Activated T-helper 17 cell treated with anti-CD3 and anti-CD28 coated beads, Interleukin-2, amount 50 U/mL, for 72 hours (primary cell): ENCODE measurements at regions not wholly inside any gene's neighbourhood (a gene's known extent, or its start where the extent isn't known, plus 50 kb on each side); places are given as distances from the start of the nearest gene placed in this dataset.
A peak's percentile ranks its signal among the peaks of the same experiment; 100 is the strongest.

ENCODE experiments used
- ATAC-seq: fragments of 150-1000 bp; cut with Tn5 transposase; replicated peaks from 2 replicates; pipeline ENCODE4 v1.10.0; 2021; ENCODE audit warnings: mild to moderate bottlenecking, moderate library complexity
- H3K27ac Mint-ChIP-seq: one replicate; pipeline ENCODE4 v1.8.0; 2022; ENCODE audit warnings: mixed read lengths
- H3K27me3 Mint-ChIP-seq: one replicate; pipeline ENCODE4 v1.8.0; 2022; ENCODE audit warnings: mixed read lengths
- H3K36me3 Mint-ChIP-seq: one replicate; pipeline ENCODE4 v1.8.0; 2022; ENCODE audit warnings: low read depth, mild to moderate bottlenecking, mixed read lengths
- H3K4me1 Mint-ChIP-seq: one replicate; pipeline ENCODE4 v1.8.0; 2022; ENCODE audit warnings: mixed read lengths
- H3K4me3 Mint-ChIP-seq: one replicate; pipeline ENCODE4 v1.8.0; 2022; ENCODE audit warnings: mild to moderate bottlenecking, mixed read lengths
- H3K9me3 Mint-ChIP-seq: one replicate; pipeline ENCODE4 v1.8.0; 2022; ENCODE audit warnings: mixed read lengths

- no peak overlapping the region for H3K27ac Mint-ChIP-seq
- no peaks in the 10 kb centered on the region for H3K27me3 Mint-ChIP-seq
- H3K4me1 Mint-ChIP-seq: peaks cover 14% of the 10 kb centered on the region
- H3K4me3 Mint-ChIP-seq: no peak overlapping the region
- H3K36me3 Mint-ChIP-seq: no peaks in the 10 kb centered on the region
- ATAC-seq: no peak
- H3K9me3 Mint-ChIP-seq: no peaks in the 10 kb centered on the region
Observed at GRCh38 chr1:221437171-221437570, 304.7 kb downstream of the DUSP10 start.

GRCh38 chr1:221437926-221438325 lies 304.0 kb downstream of the DUSP10 start:
- no peak overlapping the region for H3K4me3 Mint-ChIP-seq
- no peaks in the 10 kb centered on the region for H3K27me3 Mint-ChIP-seq

GRCh38 chr1:221439008-221439746 lies 302.7 kb downstream of the DUSP10 start:
- H3K9me3 Mint-ChIP-seq: no peaks in the 10 kb centered on the region
- H3K27ac Mint-ChIP-seq: peak overlapping the region; percentile 92
- no peaks in the 10 kb centered on the region for H3K36me3 Mint-ChIP-seq
- H3K4me1 Mint-ChIP-seq: peaks cover 14% of the 10 kb centered on the region
- H3K4me3 Mint-ChIP-seq: peak overlapping the region; percentile 52
- peak; percentile 91 for ATAC-seq
- no peaks in the 10 kb centered on the region for H3K27me3 Mint-ChIP-seq

More at GRCh38 chr1:221437926-221438325, 304.0 kb downstream of the DUSP10 start:
- H3K4me1 Mint-ChIP-seq: peaks cover 14% of the 10 kb centered on the region
- H3K27ac Mint-ChIP-seq: peak overlapping the region; percentile 92
- no peaks in the 10 kb centered on the region for H3K36me3 Mint-ChIP-seq
- H3K9me3 Mint-ChIP-seq: no peaks in the 10 kb centered on the region
- ATAC-seq: peak; percentile 5

GRCh38 chr1:221439747-221440501 lies 302.0 kb downstream of the DUSP10 start:
- Mint-ChIP-seq H3K27me3 (no peaks in the 10 kb centered on the region), H3K4me3 (peak overlapping the region; percentile 52), H3K27ac (peak overlapping the region; percentile 92)

GRCh38 chr1:221440658-221441057 lies 301.2 kb downstream of the DUSP10 start:
- no peak for ATAC-seq
- Mint-ChIP-seq H3K4me3 (no peak overlapping the region), H3K36me3 (no peaks in the 10 kb centered on the region), H3K4me1 (peaks cover 14% of the 10 kb centered on the region), H3K27me3 (no peaks in the 10 kb centered on the region), H3K27ac (peak overlapping the region; percentile 92), H3K9me3 (no peaks in the 10 kb centered on the region)

More at GRCh38 chr1:221439747-221440501, 302.0 kb downstream of the DUSP10 start:
- peak; percentile 83 for ATAC-seq
- Mint-ChIP-seq H3K4me1 (peaks cover 14% of the 10 kb centered on the region), H3K9me3 (no peaks in the 10 kb centered on the region), H3K36me3 (no peaks in the 10 kb centered on the region)

GRCh38 chr1:221442056-221442455 lies 299.8 kb downstream of the DUSP10 start:
- H3K27ac Mint-ChIP-seq: no peak overlapping the region
- H3K4me1 Mint-ChIP-seq: peaks cover 14% of the 10 kb centered on the region
- H3K36me3 Mint-ChIP-seq: no peaks in the 10 kb centered on the region
- H3K9me3 Mint-ChIP-seq: no peaks in the 10 kb centered on the region
- H3K27me3 Mint-ChIP-seq: peaks cover 7% of the 10 kb centered on the region
- ATAC-seq: no peak
- H3K4me3 Mint-ChIP-seq: no peak overlapping the region

GRCh38 chr1:221444346-221444745 lies 297.5 kb downstream of the DUSP10 start:
- Mint-ChIP-seq H3K36me3 (no peaks in the 10 kb centered on the region), H3K4me3 (no peak overlapping the region), H3K4me1 (peaks cover 11% of the 10 kb centered on the region), H3K9me3 (no peaks in the 10 kb centered on the region), H3K27ac (no peak overlapping the region), H3K27me3 (peaks cover 8% of the 10 kb centered on the region)
- no peak for ATAC-seq

- no peak overlapping the region for H3K4me3 Mint-ChIP-seq
- no peaks in the 10 kb centered on the region for H3K9me3 Mint-ChIP-seq
- H3K36me3 Mint-ChIP-seq: no peaks in the 10 kb centered on the region
- H3K4me1 Mint-ChIP-seq: peaks cover 11% of the 10 kb centered on the region
- no peak overlapping the region for H3K27ac Mint-ChIP-seq
- ATAC-seq: no peak
- peaks cover 8% of the 10 kb centered on the region for H3K27me3 Mint-ChIP-seq
Observed at GRCh38 chr1:221448585-221449175, 293.2 kb downstream of the DUSP10 start.

- Mint-ChIP-seq H3K36me3 (no peaks in the 10 kb centered on the region), H3K9me3 (no peaks in the 10 kb centered on the region), H3K27me3 (peaks cover 8% of the 10 kb centered on the region), H3K4me3 (no peak overlapping the region), H3K27ac (no peak overlapping the region), H3K4me1 (peaks cover 11% of the 10 kb centered on the region)
- ATAC-seq: no peak
Observed at GRCh38 chr1:221449194-221449593, 292.7 kb downstream of the DUSP10 start.

- Mint-ChIP-seq H3K9me3 (no peaks in the 10 kb centered on the region), H3K4me3 (peak overlapping the region; percentile 1), H3K27ac (no peak overlapping the region), H3K36me3 (no peaks in the 10 kb centered on the region), H3K27me3 (peaks cover 8% of the 10 kb centered on the region), H3K4me1 (peaks cover 11% of the 10 kb centered on the region)
- ATAC-seq: peak; percentile 100
Observed at GRCh38 chr1:221449801-221450470, 292.0 kb downstream of the DUSP10 start.

GRCh38 chr1:221451741-221452140 lies 290.1 kb downstream of the DUSP10 start:
- Mint-ChIP-seq H3K36me3 (no peaks in the 10 kb centered on the region), H3K4me1 (peaks cover 11% of the 10 kb centered on the region), H3K4me3 (no peak overlapping the region)

GRCh38 chr1:221454096-221454495 lies 287.8 kb downstream of the DUSP10 start:
- Mint-ChIP-seq H3K4me1 (peaks cover 10% of the 10 kb centered on the region), H3K27ac (no peak overlapping the region), H3K36me3 (no peaks in the 10 kb centered on the region), H3K27me3 (peaks cover 11% of the 10 kb centered on the region), H3K4me3 (no peak overlapping the region), H3K9me3 (no peaks in the 10 kb centered on the region)
- ATAC-seq: no peak

More at GRCh38 chr1:221451741-221452140, 290.1 kb downstream of the DUSP10 start:
- Mint-ChIP-seq H3K27me3 (peaks cover 10% of the 10 kb centered on the region), H3K9me3 (no peaks in the 10 kb centered on the region), H3K27ac (no peak overlapping the region)
- ATAC-seq: no peak

- Mint-ChIP-seq H3K27me3 (peaks cover 19% of the 10 kb centered on the region), H3K9me3 (no peaks in the 10 kb centered on the region), H3K36me3 (no peaks in the 10 kb centered on the region), H3K4me3 (no peak overlapping the region), H3K4me1 (no peaks in the 10 kb centered on the region), H3K27ac (no peak overlapping the region)
- ATAC-seq: no peak
Observed at GRCh38 chr1:221456918-221457317, 285.0 kb downstream of the DUSP10 start.

- Mint-ChIP-seq H3K4me1 (no peaks in the 10 kb centered on the region), H3K36me3 (no peaks in the 10 kb centered on the region), H3K9me3 (no peaks in the 10 kb centered on the region), H3K4me3 (no peak overlapping the region), H3K27ac (no peak overlapping the region), H3K27me3 (peaks cover 19% of the 10 kb centered on the region)
- no peak for ATAC-seq
Observed at GRCh38 chr1:221457685-221458446, 284.0 kb downstream of the DUSP10 start.
